GM12878 (cell line): ENCODE measurements at regions not wholly inside any gene's neighbourhood (a gene's known extent, or its start where the extent isn't known, plus 50 kb on each side); places are given as distances from the start of the nearest gene placed in this dataset.

Experiments
- ATAC-seq: fragments of 200-7000 bp; cut with Tn5 transposase; 3 replicates; pipeline ENCODE4 v1.9.1; 2020; ENCODE audit warnings: mild to moderate bottlenecking, moderate library complexity
- BruUV-seq: library from RNA; stranded (reverse); fragments of 400-500 nt; replicated peaks from 2 replicates; lab custom pipeline; 2021; lab: Mats Ljungman, UMichigan
- CTCF ChIA-PET: fragments of 300-600 bp; sonication (Branson Sonifier 250); formaldehyde crosslinking; extraction: SDS; loops from one replicate; lab custom pipeline; 2021; ENCODE audit warnings: inconsistent platforms; lab: Yijun Ruan, JAX
- POLR2A ChIA-PET: fragments of 350-600 bp; formaldehyde crosslinking; extraction: SDS; loops from one replicate; lab custom pipeline; 2021; ENCODE audit warnings: inconsistent platforms; lab: Charles Lee
- RAD21 ChIA-PET: fragments of 300-600 bp; sonication (Branson Sonifier 250); formaldehyde crosslinking; loops from one replicate; lab custom pipeline; 2023; ENCODE audit warnings: antibody characterized with exemption; ENCODE audit not compliant: unreplicated experiment; lab: Charles Lee
- SMC1A ChIA-PET: fragments of 300-600 bp; sonication (Branson Sonifier 250); formaldehyde crosslinking; loops from one replicate; lab custom pipeline; 2023; ENCODE audit not compliant: unreplicated experiment, uncharacterized antibody; lab: Charles Lee
- DNase-seq: peaks from one replicate; pipeline ENCODE4 v3.0.0-alpha.2; 2011; ENCODE audit warnings: low read depth, low spot score
- FAIRE-seq: peaks from 3 replicates; lab custom pipeline; 2011; peaks lifted over from hg19 to GRCh38; lab: Jason Lieb, UNC
- H2AFZ ChIP-seq: 2 replicates; pipeline ENCODE4 v1.6.0; 2011; ENCODE audit warnings: low read depth, low read length, control low read depth; ENCODE audit not compliant: control insufficient read depth
- H3K27ac ChIP-seq: 2 replicates; pipeline ENCODE4 v1.5.1; 2011; ENCODE audit warnings: control low read depth; ENCODE audit not compliant: control insufficient read depth, insufficient read depth
- H3K27me3 ChIP-seq, 2 experiments: replicated peaks in 1 of 2; 2 replicates each; pipeline versions ENCODE4 v1.6.0 to v1.6.1; 2011; ENCODE audit warnings: low read length in 1 of 2; ENCODE audit not compliant: control insufficient read depth in 2 of 2, insufficient read depth in 2 of 2
- H3K36me3 ChIP-seq, 2 experiments: 2 replicates each; pipeline ENCODE4 v1.5.1; 2011; ENCODE audit warnings: low read length in 1 of 2; ENCODE audit not compliant: control insufficient read depth in 2 of 2, insufficient read depth in 2 of 2
- H3K4me1 ChIP-seq: 2 replicates; pipeline ENCODE4 v1.6.1; 2011; ENCODE audit warnings: mild to moderate bottlenecking, low read length, moderate library complexity, mixed read lengths; ENCODE audit not compliant: control insufficient read depth, insufficient read depth
- H3K4me2 ChIP-seq: 2 replicates; pipeline ENCODE4 v1.6.0; 2011; ENCODE audit warnings: control low read depth; ENCODE audit not compliant: control insufficient read depth, insufficient read depth
- H3K4me3 ChIP-seq: fragments of 200-600 bp; sonication (generic); 2 replicates; pipeline ENCODE4 v1.5.1; 2016
- H3K79me2 ChIP-seq: 2 replicates; pipeline ENCODE4 v1.6.0; 2011; ENCODE audit warnings: low read length; ENCODE audit not compliant: control insufficient read depth, insufficient read depth
- H3K9ac ChIP-seq: 2 replicates; pipeline ENCODE4 v1.8.0; 2011; ENCODE audit warnings: low read length, control low read depth, mixed read lengths; ENCODE audit not compliant: control insufficient read depth, insufficient read depth
- H3K9me3 ChIP-seq: replicated peaks from 3 replicates; pipeline ENCODE4 v1.5.1; 2011; ENCODE audit warnings: mild to moderate bottlenecking, low read length; ENCODE audit not compliant: control insufficient read depth, insufficient read depth
- H4K20me1 ChIP-seq: 2 replicates; pipeline ENCODE4 v1.6.0; 2011; ENCODE audit not compliant: control insufficient read depth, insufficient read depth
- ATF2 ChIP-seq: IDR thresholded peaks from 2 replicates; pipeline ENCODE4 v1.6.1; 2012; ENCODE audit warnings: low read length, inconsistent platforms
- EED ChIP-seq: sonication (generic); IDR thresholded peaks from 2 replicates; pipeline ENCODE4 v1.6.1; 2016; ENCODE audit warnings: antibody characterized with exemption, low read depth
- MEF2A ChIP-seq: IDR thresholded peaks from 2 replicates; pipeline ENCODE4 v1.6.1; 2011; ENCODE audit warnings: low read depth, mild to moderate bottlenecking, low read length, moderate library complexity; ENCODE audit not compliant: insufficient read depth
- MTA2 ChIP-seq: fragments of 450-650 bp; IDR thresholded peaks from 2 replicates; pipeline ENCODE4 v1.6.1; 2016; ENCODE audit warnings: low read depth, mild to moderate bottlenecking, moderate library complexity
- RB1 ChIP-seq: fragments of 450-650 bp; formaldehyde crosslinking; IDR thresholded peaks from 2 replicates; pipeline ENCODE4 v1.6.1; 2017; ENCODE audit warnings: mild to moderate bottlenecking, borderline replicate concordance
- SREBF1 ChIP-seq: IDR thresholded peaks from 2 replicates; pipeline ENCODE4 v1.6.1; 2012; ENCODE audit warnings: mild to moderate bottlenecking, low read length
- SRF ChIP-seq, 2 experiments: IDR thresholded peaks; 2 replicates each; pipeline ENCODE4 v1.6.1; 2011; ENCODE audit warnings: low read depth in 2 of 2, low read length in 2 of 2, mild to moderate bottlenecking in 1 of 2, moderate library complexity in 1 of 2
- ZNF274 ChIP-seq: IDR thresholded peaks from one replicate; pipeline ENCODE4 v1.8.0; 2011; ENCODE audit not compliant: insufficient read length, insufficient read depth
- WGBS: methylation state at CpG from one replicate; pipeline ENCODE4 v1.1.6; 2016; ENCODE audit warnings: low lambda C conversion rate; ENCODE audit not compliant: insufficient replicate concordance, insufficient coverage; ENCODE audit errors: missing lambda C conversion rate; 5-methylcytosine and 5-hydroxymethylcytosine counted together
- in situ Hi-C: fragments of 300-500 bp; cut with MboI; formaldehyde crosslinking; loops from 9 replicates; pipeline ENCODE4 v1.14.3; 2018; ENCODE audit warnings: mixed read lengths
- intact Hi-C: fragments of 100-400 bp; cut with micrococcal nuclease; formaldehyde crosslinking; loops from one replicate; pipeline ENCODE4 v1.14.2; 2022; ENCODE audit not compliant: unreplicated experiment

GRCh38 chr1:115476616-115477015, 138.6 kb upstream of the NGF start:
- WGBS: 48% methylated on average over 2 of the region's 2 CpGs
- no peak overlapping the region for H3K4me3 ChIP-seq
- ChIA-PET POLR2A (no interaction called here), RAD21 (no interaction called here), CTCF (interaction anchor here (1.3 kb wide), 1 partner anchor 23 kb away, joined by 3 read pairs; no protein-coding TSS in a partner anchor), SMC1A (no interaction called here)
- H3K79me2 ChIP-seq: no peaks in the 10 kb centered on the region
- no peaks in the 10 kb centered on the region for H3K9me3 ChIP-seq
- no peak overlapping the region for H2AFZ ChIP-seq
- H3K36me3 ChIP-seq: no peaks in the 10 kb centered on the region
- no peak overlapping the region for H3K9ac ChIP-seq
- DNase-seq (no peak), ATAC-seq (no peak), FAIRE-seq (no peak)
- no peaks in the 10 kb centered on the region; the same call in 1 of the 2 replicates for H4K20me1 ChIP-seq
- H3K4me2 ChIP-seq: no peak overlapping the region
- BruUV-seq: no TSS peak
- H3K27ac ChIP-seq: no peak overlapping the region
- H3K4me1 ChIP-seq: no peaks in the 10 kb centered on the region
- H3K27me3 ChIP-seq: no peaks in the 10 kb centered on the region; a peak in 1 of 4 replicates
- intact Hi-C loops (loop anchor here (10.0 kb wide), 1 partner anchor 118 kb away; no protein-coding TSS in a partner anchor), in situ Hi-C loops (no loop called here)
- no peak for TF ChIP-seq ZNF274
- TF ChIP-seq MTA2: no peak
- TF ChIP-seq SRF (IDR thresholded peaks at IDR 0.05; ENCODE audit: low read depth in 2 of 2, low read length in 2 of 2): no peak
- no peak for TF ChIP-seq RB1
- TF ChIP-seq ATF2: no peak

GRCh38 chr1:115475901-115476300, 137.9 kb upstream of the NGF start:
- FAIRE-seq (no peak), ATAC-seq (no peak)
- POLR2A ChIA-PET: no interaction called here

More at GRCh38 chr1:115475901-115476300, 137.9 kb upstream of the NGF start:
- Histone ChIP-seq H3K9ac (no peak overlapping the region), H3K4me2 (no peak overlapping the region), H3K4me3 (no peak overlapping the region), H3K4me1 (no peaks in the 10 kb centered on the region), H3K27me3 (no peaks in the 10 kb centered on the region; a peak in 1 of 4 replicates), H3K27ac (no peak overlapping the region), H3K79me2 (no peaks in the 10 kb centered on the region), H3K9me3 (no peaks in the 10 kb centered on the region), H4K20me1 (no peaks in the 10 kb centered on the region; the same call in 1 of the 2 replicates), H3K36me3 (no peaks in the 10 kb centered on the region), H2AFZ (no peak overlapping the region)
- no TSS peak for BruUV-seq
- ChIA-PET RAD21 (no interaction called here), SMC1A (no interaction called here), CTCF (interaction anchor here (1.3 kb wide), 1 partner anchor 24 kb away, joined by 3 read pairs; no protein-coding TSS in a partner anchor)
- TF ChIP-seq MEF2A (no peak), SREBF1 (no peak), EED (no peak)
- DNase-seq: no peak
- WGBS: 41% methylated on average over 5 of the region's 5 CpGs
- intact Hi-C loops: loop anchor here (10.0 kb wide), 1 partner anchor 119 kb away; no protein-coding TSS in a partner anchor
- in situ Hi-C loops: no loop called here
